ENCODE measurements at regions not wholly inside any gene's neighbourhood (a gene's known extent, or its start where the extent isn't known, plus 50 kb on each side); places are given as distances from the start of the nearest gene placed in this dataset.

DNA sequence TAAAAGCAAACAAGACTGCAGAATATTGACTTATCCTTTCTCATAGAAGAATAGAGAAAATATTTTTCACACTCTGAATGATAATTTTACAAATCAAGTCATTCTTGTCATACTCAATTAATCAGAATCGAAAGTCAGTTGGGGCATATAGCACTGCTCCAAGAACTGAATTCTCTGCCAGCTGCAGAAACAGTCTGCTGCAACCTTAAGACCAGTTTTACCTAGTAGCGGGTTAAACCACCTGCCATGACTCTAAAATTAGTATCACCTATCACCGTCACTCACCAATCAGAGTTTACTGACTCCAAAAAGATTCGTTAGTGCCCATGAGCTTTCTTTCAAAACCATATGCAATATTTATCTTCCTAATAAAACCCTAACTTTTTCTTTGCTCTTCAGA lies 429.0 kb upstream of the GRM3 start:
- POLR2A ChIA-PET, result no interaction called here
- H3K27me3 Mint-ChIP-seq, result no peaks in the 10 kb centered on the region
- CTCF ChIA-PET, result no interaction called here
- no peak for DNase-seq
- H3K4me1 Mint-ChIP-seq, result no peaks in the 10 kb centered on the region
- no peak overlapping the region for H3K4me3 Mint-ChIP-seq
- H3K9me3 Mint-ChIP-seq, result no peaks in the 10 kb centered on the region
- no peak overlapping the region for H3K27ac Mint-ChIP-seq
- no peaks in the 10 kb centered on the region for H3K36me3 Mint-ChIP-seq (ENCODE audit: low read depth)

DNA sequence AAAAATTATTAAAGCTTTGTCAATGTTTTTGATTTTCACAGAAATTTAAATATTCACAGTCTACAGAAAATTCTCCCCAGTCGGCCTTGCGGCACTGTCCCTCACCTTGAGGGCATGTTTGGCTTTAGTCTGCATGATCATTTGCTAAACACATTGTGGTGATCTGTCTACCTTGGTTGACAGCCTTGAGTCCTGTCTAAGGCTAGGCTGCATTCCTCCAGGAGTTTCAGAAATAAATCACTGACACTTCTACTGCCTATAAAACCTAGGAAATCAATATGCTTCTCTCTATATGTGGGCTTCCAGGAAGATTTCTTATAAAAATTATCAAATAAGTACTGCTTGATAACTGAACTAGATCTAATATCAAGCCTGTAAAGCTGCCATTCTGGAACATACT lies 430.7 kb upstream of the GRM3 start:
- H3K9me3 Mint-ChIP-seq, result no peaks in the 10 kb centered on the region
- H3K36me3 Mint-ChIP-seq (ENCODE audit: low read depth), result no peaks in the 10 kb centered on the region
- DNase-seq, result no peak
- POLR2A ChIA-PET, result no interaction called here
- no peaks in the 10 kb centered on the region for H3K4me1 Mint-ChIP-seq
- no peaks in the 10 kb centered on the region for H3K27me3 Mint-ChIP-seq
- no peak overlapping the region for H3K27ac Mint-ChIP-seq
- no peak overlapping the region for H3K4me3 Mint-ChIP-seq
- CTCF ChIA-PET, result no interaction called here

DNA sequence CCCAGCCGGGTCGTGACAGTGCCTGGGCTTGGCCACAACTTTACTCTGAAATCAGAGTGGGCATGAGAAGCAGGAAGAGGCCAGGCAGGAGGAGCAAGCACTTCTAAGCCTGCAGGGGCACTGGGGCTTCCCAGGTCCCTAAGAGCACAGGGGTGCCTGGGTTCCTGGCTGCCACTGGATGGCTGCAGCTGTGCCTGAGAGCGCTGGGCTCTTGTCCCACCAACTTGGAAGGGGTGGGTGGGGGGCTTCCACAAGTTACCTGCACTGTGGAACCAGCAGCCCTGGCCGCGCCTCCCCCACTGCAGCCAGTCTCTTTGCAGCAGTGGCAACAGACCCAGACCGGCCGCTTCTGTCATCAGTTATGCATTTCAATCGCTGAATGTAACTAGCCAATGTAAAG lies 434.7 kb upstream of the GRM3 start:
- Mint-ChIP-seq H3K27me3 (no peaks in the 10 kb centered on the region), H3K27ac (no peak overlapping the region)
- CTCF ChIA-PET, result no interaction called here

DNA sequence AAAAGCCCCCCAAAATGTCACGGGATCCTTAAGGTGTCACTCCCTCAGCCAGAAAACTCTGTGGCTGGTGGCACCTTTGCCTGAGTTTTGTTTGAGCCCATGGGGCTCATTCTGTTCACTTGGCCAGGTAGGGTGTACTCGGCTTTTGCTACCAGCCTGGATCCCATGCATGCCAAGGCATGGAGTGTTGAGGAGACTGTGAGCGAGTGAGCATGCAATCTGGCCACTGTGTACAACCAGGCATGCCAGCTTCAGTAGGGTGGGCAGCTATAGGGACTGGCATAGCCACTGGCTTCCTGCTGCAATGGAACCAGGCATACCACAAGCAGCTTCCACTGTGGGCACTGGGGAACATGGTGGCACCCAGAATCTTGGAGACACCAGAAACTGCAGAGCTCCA lies 436.0 kb upstream of the GRM3 start:
- no peaks in the 10 kb centered on the region for H3K4me1 Mint-ChIP-seq
- CTCF ChIA-PET, result no interaction called here
- no peak overlapping the region for H3K27ac Mint-ChIP-seq
- H3K36me3 Mint-ChIP-seq (ENCODE audit: low read depth), result no peaks in the 10 kb centered on the region
- no peaks in the 10 kb centered on the region for H3K9me3 Mint-ChIP-seq
- no peak overlapping the region for H3K4me3 Mint-ChIP-seq
- DNase-seq, result no peak
- POLR2A ChIA-PET, result no interaction called here
- no peaks in the 10 kb centered on the region for H3K27me3 Mint-ChIP-seq

More for the DNA sequence above, 434.7 kb upstream of the GRM3 start:
- Mint-ChIP-seq H3K4me1 (no peaks in the 10 kb centered on the region), H3K9me3 (no peaks in the 10 kb centered on the region), H3K36me3 (ENCODE audit: low read depth) (no peaks in the 10 kb centered on the region), H3K4me3 (no peak overlapping the region)
- DNase-seq, result no peak
- POLR2A ChIA-PET, result no interaction called here

DNA sequence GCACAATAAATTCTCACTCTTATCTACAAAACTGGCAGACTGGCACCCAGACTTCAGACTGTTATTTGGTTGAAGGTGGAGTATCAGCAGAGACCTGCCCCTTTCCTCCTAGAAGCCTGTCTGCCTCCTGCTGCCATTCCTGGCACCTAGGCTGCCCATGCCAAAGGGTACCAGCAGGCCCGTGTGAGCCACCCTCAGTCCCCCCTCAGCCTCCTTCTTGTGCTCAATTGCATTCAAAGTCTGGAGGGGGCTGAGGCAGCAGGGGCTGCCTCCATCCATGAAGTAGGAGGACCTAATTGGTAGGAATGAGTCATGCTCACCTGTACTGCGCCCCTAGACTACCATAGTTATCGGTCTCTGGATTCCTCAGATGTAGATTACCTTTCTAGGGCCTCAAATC lies 440.9 kb upstream of the GRM3 start:
- Mint-ChIP-seq H3K9me3 (peaks cover 5% of the 10 kb centered on the region), H3K27me3 (no peaks in the 10 kb centered on the region), H3K4me3 (no peak overlapping the region), H3K36me3 (ENCODE audit: low read depth) (no peaks in the 10 kb centered on the region), H3K27ac (no peak overlapping the region), H3K4me1 (no peaks in the 10 kb centered on the region)
- DNase-seq, result no peak
- POLR2A ChIA-PET, result no interaction called here
- CTCF ChIA-PET, result no interaction called here

DNA sequence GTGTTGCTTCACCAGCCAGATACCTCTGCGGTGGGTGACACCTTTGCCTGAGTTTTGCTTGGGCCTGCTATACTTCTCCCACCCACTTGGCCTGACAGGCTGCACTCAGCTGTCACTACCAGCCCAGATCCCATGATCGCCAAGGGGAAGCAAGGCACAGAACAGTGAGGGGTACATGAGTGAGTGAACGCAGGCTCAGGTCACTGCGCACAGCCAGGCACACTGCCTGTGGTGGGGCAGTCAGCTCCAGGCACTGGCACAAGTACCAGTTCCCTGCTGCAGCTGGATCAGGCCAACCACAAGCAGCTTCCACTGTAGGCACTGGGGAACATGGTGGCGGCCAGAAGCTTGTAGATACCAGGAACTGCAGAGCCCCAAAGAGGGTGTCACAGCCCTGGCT lies 441.9 kb upstream of the GRM3 start:
- ChIA-PET CTCF (no interaction called here), POLR2A (no interaction called here)
- no peak overlapping the region for H3K27ac Mint-ChIP-seq
- no peaks in the 10 kb centered on the region for H3K36me3 Mint-ChIP-seq (ENCODE audit: low read depth)
- H3K9me3 Mint-ChIP-seq, result peaks cover 5% of the 10 kb centered on the region
- no peaks in the 10 kb centered on the region for H3K4me1 Mint-ChIP-seq
- H3K27me3 Mint-ChIP-seq, result no peaks in the 10 kb centered on the region
- no peak overlapping the region for H3K4me3 Mint-ChIP-seq
- no peak for DNase-seq

DNA sequence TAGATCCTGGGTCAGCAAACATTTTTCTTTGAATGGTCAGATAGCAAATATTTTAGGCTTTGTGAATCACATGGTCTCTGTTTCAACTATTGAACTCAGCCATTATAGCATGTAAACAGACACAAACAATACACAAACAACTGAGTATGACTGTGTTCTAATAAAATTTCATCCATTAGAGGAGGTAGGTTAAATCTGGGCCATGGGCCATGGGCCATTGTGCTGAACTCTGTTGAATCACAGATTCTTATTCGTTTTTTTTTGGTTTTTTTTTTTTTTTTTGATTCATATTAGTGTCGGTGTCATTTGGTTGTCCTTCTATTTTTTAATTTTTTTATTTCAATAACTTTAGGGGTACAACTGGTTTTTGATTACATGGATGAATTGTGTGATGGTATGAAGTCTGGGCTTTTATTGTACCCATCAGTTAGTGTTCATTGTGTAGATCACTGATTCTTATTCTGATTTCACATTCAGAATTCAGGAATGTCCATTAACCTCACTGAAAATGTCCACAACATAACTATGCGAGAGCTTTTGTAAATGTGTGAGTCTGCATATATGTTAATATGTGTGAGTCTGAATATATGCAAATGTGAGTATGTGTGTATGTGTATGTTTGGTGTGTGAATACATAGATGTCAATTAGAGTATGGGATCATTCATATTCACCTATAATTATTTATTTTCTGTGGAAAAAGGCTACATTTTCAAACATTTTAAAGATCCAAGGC lies 443.7 kb upstream of the GRM3 start:
- ChIA-PET CTCF (no interaction called here), POLR2A (no interaction called here)
- no peak for DNase-seq
- peaks cover 7% of the 10 kb centered on the region for H3K9me3 Mint-ChIP-seq
- H3K27ac Mint-ChIP-seq, result no peak overlapping the region
- H3K36me3 Mint-ChIP-seq (ENCODE audit: low read depth), result no peaks in the 10 kb centered on the region
- no peaks in the 10 kb centered on the region for H3K27me3 Mint-ChIP-seq
- no peaks in the 10 kb centered on the region for H3K4me1 Mint-ChIP-seq
- no peak overlapping the region for H3K4me3 Mint-ChIP-seq

DNA sequence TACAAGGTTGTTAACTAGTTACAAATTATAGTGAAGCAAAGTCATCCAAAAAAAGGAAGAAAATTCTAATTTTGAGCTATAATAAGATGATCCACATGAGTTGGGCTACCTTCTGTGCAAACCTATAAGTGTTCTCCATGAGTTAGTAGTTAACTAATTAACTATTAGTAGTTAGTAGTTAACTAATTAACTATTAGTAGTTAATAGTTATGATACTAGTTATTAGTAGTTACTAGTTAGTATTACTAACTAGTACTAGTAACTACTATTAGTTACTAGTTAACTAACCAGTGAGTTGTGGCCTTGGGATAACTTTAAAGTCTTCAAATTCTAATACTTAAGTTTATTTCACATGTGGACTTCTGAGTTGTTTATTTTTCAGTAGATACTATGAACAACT lies 453.4 kb upstream of the GRM3 start:
- CTCF ChIA-PET, result no interaction called here

DNA sequence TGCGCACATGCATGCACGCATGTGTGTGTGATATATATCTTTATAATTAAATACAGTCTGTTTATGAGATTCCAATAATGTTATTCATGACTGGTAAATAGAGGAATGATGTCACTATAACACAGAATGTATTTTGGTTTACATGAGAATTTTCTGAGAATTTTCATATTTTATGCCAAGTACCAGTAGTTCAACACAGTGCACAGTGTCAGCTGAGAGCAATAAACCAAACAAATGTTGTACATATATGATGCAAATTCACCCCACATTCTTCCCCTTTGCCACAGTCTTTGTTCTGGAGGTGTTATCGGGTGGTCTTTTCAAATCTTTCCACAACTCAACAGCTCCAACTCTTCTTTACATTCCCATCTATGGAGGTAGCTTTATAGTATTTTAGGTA lies 462.2 kb upstream of the GRM3 start:
- ChIA-PET POLR2A (no interaction called here), CTCF (no interaction called here)
- no peaks in the 10 kb centered on the region for H3K36me3 Mint-ChIP-seq (ENCODE audit: low read depth)
- H3K27me3 Mint-ChIP-seq, result no peaks in the 10 kb centered on the region
- DNase-seq, result no peak
- peaks cover 2% of the 10 kb centered on the region for H3K9me3 Mint-ChIP-seq
- no peak overlapping the region for H3K27ac Mint-ChIP-seq
- H3K4me1 Mint-ChIP-seq, result no peaks in the 10 kb centered on the region
- H3K4me3 Mint-ChIP-seq, result no peak overlapping the region

More for the DNA sequence above, 453.4 kb upstream of the GRM3 start:
- POLR2A ChIA-PET, result no interaction called here
- Mint-ChIP-seq H3K4me3 (no peak overlapping the region), H3K4me1 (no peaks in the 10 kb centered on the region), H3K27me3 (no peaks in the 10 kb centered on the region), H3K27ac (no peak overlapping the region), H3K9me3 (peaks cover 4% of the 10 kb centered on the region), H3K36me3 (ENCODE audit: low read depth) (no peaks in the 10 kb centered on the region)
- no peak for DNase-seq

DNA sequence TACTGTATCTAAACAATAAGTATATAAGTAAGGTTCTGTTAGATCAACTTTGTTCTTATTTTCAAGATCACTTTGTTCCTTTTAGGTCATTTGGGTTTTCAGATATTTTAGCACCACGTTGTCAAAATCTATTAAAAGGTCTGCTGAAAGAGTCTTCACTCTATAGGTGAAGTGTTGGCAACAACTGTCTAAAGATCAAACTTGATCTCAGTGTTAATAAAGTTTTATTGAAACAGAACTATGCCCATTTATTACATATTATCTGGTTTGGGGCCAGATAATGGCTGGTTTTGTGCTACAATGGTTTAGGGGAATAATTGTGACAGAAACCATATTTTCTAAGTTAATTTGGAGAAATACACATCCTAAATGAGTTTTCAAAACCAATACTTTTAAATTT lies 478.9 kb upstream of the GRM3 start:
- no peak overlapping the region for H3K27ac Mint-ChIP-seq
- H3K9me3 Mint-ChIP-seq, result peaks cover 3% of the 10 kb centered on the region
- H3K27me3 Mint-ChIP-seq, result no peaks in the 10 kb centered on the region
- no peak for DNase-seq
- no peaks in the 10 kb centered on the region for H3K36me3 Mint-ChIP-seq (ENCODE audit: low read depth)
- ChIA-PET CTCF (no interaction called here), POLR2A (no interaction called here)
- H3K4me3 Mint-ChIP-seq, result no peak overlapping the region
- H3K4me1 Mint-ChIP-seq, result no peaks in the 10 kb centered on the region

DNA sequence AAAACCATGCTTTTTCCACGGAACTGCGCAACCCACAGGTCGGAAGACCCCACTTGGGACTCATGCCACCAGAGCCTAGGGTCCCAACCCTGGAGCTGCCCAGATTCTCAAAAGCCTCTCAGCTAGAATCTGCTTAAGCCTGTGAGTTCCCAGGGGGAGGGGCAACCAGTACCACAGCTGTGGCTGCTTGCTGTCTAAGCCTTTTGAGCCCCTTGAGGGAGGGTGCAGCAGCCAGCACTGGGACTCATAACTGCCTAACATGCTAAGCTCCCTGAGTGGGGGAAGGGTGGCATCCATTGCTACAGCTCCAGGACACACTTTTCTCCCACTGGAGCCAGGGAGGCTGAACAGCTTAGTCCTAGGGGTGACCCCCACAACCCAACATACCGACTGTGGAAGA lies 485.6 kb upstream of the GRM3 start:
- peaks cover 9% of the 10 kb centered on the region for H3K9me3 Mint-ChIP-seq
- no peaks in the 10 kb centered on the region for H3K4me1 Mint-ChIP-seq
- H3K36me3 Mint-ChIP-seq (ENCODE audit: low read depth), result no peaks in the 10 kb centered on the region
- CTCF ChIA-PET, result no interaction called here
- H3K27me3 Mint-ChIP-seq, result no peaks in the 10 kb centered on the region
- no peak for DNase-seq
- H3K4me3 Mint-ChIP-seq, result no peak overlapping the region
- no peak overlapping the region for H3K27ac Mint-ChIP-seq
- POLR2A ChIA-PET, result no interaction called here

DNA sequence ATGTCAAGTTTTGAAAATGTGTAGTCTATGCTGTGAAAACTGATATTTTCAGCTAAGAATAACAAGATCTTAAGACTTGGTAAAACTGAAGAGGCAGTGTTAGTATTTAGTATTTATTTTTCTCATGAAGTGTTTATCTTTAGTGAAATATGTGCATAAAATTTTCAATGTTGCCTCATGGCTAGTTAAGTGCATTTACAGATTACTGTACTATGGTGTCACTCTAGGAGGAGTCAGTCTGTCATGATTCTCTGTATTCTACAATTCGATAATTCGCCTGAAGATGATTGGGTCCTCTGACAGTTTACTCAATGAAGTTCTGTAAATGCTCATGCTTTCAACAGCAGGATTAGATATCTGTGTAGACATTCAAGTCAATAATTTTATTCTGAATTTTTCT lies 488.1 kb upstream of the GRM3 start:
- Mint-ChIP-seq H3K27me3 (no peaks in the 10 kb centered on the region), H3K4me1 (no peaks in the 10 kb centered on the region), H3K36me3 (ENCODE audit: low read depth) (no peaks in the 10 kb centered on the region), H3K27ac (no peak overlapping the region), H3K4me3 (no peak overlapping the region), H3K9me3 (peaks cover 16% of the 10 kb centered on the region)
- no peak for DNase-seq
- ChIA-PET POLR2A (no interaction called here), CTCF (no interaction called here)

DNA sequence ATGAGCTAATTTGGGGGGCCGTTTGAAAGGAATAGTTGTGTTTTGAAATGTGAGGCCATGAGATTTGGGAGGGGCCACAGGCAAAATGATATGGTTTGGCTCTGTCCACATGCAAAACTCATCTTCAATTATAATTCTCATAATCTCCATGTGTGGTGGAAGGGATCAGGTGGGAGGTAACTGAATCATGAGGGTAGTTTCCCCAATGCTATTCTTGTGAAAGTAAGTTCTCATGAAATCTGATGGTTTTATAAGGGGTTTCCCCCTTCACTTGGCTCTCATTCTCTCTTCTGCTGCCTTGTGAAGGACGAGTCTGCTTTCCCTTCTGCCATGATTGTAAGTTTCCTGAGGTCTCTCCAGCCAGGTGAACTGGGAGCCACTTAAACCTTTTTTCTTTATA lies 490.8 kb upstream of the GRM3 start:
- ChIA-PET POLR2A (no interaction called here), CTCF (no interaction called here)
- no peak for DNase-seq
- no peak overlapping the region for H3K27ac Mint-ChIP-seq
- H3K4me3 Mint-ChIP-seq, result no peak overlapping the region
- peaks cover 15% of the 10 kb centered on the region for H3K9me3 Mint-ChIP-seq
- H3K27me3 Mint-ChIP-seq, result no peaks in the 10 kb centered on the region
- no peaks in the 10 kb centered on the region for H3K4me1 Mint-ChIP-seq
- H3K36me3 Mint-ChIP-seq (ENCODE audit: low read depth), result no peaks in the 10 kb centered on the region

DNA sequence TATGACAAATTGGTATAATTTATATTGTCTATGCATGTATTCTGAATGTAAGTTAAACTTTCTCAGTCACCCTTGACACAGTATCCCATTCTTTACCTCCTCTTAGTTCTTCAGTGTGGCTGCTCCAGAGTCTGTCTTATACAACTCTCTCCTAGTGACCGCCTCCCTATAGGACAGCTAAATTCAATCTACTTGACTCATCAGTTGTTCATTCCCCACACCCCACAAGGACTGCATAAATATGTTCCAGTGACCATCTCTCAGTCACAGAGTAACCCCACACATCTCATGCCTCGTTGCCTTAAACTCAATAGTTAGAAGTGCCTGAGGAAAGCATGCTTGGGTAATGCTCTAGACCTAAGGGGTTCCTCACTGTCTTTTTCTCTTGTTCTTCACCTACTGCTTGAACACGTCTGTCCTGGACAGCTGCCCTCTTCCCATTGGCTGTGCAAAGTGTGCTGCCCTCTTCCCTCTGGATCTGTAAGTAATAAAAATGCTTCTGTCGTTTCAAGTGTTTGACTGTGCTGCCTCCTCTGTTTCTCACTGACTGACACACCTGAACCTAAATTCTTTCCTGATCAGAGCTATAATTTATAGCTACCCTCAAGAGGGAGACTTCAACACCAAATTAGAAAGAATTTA lies 494.6 kb upstream of the GRM3 start:
- Mint-ChIP-seq H3K27ac (no peak overlapping the region), H3K4me1 (no peaks in the 10 kb centered on the region), H3K4me3 (no peak overlapping the region), H3K9me3 (peaks cover 14% of the 10 kb centered on the region), H3K27me3 (no peaks in the 10 kb centered on the region), H3K36me3 (ENCODE audit: low read depth) (no peaks in the 10 kb centered on the region)
- CTCF ChIA-PET, result no interaction called here
- POLR2A ChIA-PET, result no interaction called here
- no peak for DNase-seq

Measured in activated CD4-positive, alpha-beta memory T cell treated with anti-CD3 and anti-CD28 coated beads, Interleukin-2, amount 10 ng/mL, durations not matched to agents 7 days and 5 days (primary cell).